GM19023 (cell line): ENCODE measurements at regions not wholly inside any gene's neighbourhood (a gene's known extent, or its start where the extent isn't known, plus 50 kb on each side); places are given as distances from the start of the nearest gene placed in this dataset.

ENCODE experiments used
- ATAC-seq: cut with Tn5 transposase; IDR thresholded peaks from one replicate; pipeline ENCODE4 v1.9.1; 2021; ENCODE audit warnings: mild to moderate bottlenecking, moderate library complexity; ENCODE audit not compliant: unreplicated experiment

DNA sequence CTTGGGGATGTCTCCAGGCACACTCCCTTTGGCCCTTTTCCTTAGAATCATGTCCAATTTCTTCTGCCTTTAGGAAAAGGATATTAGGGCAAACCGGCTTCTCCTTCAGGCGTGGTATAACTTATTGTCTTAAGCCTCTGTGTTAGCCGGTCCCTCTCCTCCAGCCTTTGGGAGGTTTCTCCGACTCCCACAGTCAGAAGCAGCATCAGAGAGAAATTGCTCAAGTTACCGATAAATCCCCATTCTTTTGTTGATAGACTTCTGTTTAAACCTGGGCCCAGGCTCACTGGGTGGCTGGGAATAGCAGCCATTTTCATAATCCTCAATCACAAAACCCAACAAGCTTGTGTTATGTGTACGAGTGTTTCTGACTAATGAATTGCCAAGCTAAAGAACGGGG is 85.4 kb upstream of the KAZN start:
- ATAC-seq, result no peak

DNA sequence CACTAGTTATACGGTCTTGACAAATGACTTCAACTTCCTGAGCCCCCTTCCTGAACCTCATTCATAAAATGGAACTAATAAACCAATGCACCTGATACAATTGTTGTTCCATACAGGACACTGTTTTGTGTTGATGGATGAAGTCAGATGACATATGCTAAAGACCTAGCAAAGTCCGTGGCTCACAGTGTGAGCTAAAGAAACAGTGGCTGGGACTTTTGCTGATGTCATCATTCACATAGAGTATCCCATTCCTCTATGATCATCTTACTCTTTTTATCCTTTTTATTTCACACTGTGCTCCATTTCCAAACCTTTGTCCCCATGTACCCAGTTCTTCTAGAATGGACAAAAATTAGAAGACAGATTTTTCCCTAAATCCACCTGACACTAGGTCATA is 83.7 kb upstream of the KAZN start:
- ATAC-seq, result no peak

- no peak for ATAC-seq
Observed at GRCh38 chr1:14516974-14517840, 81.3 kb upstream of the KAZN start.

GRCh38 chr1:14517841-14518180 is 80.7 kb upstream of the KAZN start:
- ATAC-seq, result no peak

DNA sequence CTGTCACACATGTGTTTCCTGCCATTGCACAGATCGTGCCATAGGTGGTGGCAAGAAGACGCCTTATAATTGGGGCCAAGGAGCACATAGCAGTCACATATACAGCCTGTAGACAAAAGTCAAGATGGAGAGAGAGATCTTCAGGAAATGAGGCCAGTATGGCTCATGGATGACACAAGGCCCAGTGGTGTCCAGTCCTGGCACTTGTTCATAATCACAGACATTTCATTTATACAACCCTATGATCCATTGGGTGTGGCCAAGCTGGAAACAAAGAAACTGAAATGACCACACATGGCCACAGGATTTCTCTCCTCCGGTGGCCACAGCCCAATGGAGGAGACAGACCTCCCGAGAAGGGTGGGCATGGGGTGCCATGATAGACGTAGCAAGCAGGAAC is 78.5 kb upstream of the KAZN start:
- ATAC-seq, result no peak

GRCh38 chr1:14520514-14521163 is 77.8 kb upstream of the KAZN start:
- ATAC-seq, result no peak

GRCh38 chr1:14521622-14522021 is 76.9 kb upstream of the KAZN start:
- ATAC-seq, result no peak

DNA sequence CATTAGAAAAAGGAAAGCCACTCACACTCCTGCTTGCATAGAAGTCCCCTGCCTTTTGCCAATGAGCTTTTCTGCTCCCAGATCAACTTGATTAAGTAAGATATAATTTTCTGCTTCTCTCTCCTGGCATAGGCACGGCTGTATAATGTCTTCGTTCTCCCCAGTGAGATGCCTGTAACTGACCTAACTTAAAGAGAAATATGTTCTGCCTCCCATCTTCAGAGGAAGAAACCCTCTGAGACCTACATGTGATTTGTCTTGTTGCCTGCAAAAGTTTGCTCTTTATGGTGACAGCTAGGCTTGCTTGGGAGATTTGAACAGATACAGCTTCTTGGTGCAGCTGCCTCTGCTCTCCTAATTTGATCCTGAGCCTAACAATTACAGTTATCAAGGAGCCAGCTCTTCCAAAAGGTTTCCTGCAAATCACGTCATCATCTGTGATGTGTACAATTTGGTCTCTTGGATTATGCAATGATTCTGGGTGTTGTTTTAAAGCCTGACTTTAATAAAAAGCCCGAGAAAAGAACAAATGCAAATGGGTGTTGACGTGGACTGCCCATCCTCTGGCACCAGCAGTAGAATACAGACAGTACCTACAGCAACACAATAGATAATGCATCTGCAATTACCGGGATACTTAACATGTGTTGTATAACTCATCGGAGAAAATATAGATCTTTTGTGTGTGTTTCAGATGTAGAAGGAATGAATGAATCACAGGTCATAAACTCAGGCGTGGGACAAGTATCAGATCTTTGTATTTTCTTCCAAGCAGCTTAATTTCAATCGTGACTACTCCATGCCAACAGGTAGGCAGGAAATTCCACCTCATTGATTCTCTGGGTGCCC is 76.2 kb upstream of the KAZN start:
- no peak for ATAC-seq

DNA sequence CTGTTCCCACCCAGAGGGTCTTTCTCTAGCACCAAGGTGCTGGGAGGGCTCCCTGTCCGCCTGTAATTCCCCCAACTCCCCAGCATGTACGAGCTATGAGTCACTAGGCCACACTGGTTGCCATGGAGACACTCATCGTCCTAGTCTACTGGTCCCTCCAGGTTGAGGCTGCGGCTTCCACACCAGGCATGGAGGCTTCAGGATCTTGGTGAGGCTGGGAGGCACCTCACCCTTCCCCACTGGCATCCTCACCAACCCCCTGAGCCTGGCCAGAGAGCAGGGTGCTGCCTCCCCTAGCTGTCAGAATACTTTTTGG is 75.6 kb upstream of the KAZN start:
- ATAC-seq, result peak; percentile 48

DNA sequence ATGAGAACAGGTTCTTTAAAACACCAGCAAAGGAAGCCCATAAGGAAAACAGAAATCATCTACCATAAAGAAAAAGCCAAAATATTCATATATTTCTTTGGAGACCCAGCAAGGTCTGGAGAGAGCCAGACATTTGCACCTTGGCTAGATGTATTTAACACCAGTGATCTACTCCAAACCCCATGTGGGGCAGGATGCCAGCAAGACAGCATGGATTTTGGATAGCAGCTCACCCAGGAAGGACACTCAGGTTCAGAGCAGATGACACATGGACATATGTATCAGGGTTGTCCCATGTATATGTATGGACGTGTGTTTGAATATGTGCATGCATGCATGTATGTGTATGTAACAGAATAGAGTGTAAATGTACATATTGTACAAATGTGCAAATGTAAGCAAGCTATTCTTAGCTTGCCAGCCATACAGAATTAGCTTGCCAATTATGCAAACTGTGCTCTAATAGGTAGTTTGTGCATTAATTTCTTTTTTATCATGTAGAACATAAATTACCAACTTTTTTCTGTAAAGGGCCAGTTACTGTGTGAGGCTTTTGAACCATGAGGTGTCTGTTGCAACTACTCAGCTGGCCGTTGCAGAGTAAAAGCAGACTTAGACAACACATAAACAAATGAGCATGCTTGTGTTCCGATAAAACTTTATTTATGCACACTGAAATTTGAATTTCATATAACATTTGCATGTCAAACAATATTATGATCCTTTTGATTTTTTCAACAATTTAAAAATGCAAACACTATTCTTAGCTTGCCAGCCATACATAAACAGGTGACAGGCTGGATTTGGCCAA is 73.5 kb upstream of the KAZN start:
- no peak for ATAC-seq

DNA sequence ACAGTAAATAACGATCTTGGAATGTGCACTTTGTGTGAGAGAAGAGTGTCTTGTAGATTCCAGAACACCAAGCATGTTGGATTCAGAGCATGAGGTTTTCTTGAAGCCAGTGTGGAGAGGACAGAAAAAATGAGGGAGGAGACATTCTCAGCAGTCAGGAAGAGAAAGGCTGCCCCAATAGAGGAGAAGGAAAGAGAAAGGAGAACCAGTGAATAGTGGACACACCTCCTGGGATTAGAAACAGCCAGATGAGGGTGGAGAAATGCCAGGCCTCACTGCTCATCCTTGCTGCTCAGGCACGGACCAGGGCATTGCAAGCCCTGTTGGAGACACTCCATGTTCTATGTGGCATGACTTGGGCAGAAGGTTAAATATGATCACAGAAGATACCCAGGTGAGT is 69.0 kb upstream of the KAZN start:
- ATAC-seq, result no peak

DNA sequence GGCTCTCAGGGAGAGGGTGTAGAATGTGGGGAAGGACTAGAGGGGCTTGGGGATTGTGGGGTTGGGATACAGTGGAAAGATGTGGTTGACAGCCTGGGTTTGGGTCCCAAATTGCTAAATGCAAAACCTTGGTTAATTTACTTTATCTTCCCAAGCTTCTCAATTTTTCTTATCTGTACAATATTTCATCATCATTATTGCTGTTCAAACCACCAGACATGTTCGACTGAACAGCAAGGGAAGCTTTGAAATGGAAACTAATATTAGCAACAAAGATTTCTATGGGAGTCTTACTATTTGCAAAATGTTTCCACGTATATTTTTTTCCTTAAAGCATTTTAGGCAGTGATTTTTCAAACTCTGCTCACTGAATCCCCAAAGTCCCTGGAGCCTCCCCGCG is 67.0 kb upstream of the KAZN start:
- no peak for ATAC-seq

- no peak for ATAC-seq
Observed at GRCh38 chr1:14535619-14536355, 62.7 kb upstream of the KAZN start.

- ATAC-seq, result no peak
Observed at GRCh38 chr1:14538335-14538734, 60.1 kb upstream of the KAZN start.

- ATAC-seq, result no peak
Observed at GRCh38 chr1:14539309-14539708, 59.2 kb upstream of the KAZN start.

DNA sequence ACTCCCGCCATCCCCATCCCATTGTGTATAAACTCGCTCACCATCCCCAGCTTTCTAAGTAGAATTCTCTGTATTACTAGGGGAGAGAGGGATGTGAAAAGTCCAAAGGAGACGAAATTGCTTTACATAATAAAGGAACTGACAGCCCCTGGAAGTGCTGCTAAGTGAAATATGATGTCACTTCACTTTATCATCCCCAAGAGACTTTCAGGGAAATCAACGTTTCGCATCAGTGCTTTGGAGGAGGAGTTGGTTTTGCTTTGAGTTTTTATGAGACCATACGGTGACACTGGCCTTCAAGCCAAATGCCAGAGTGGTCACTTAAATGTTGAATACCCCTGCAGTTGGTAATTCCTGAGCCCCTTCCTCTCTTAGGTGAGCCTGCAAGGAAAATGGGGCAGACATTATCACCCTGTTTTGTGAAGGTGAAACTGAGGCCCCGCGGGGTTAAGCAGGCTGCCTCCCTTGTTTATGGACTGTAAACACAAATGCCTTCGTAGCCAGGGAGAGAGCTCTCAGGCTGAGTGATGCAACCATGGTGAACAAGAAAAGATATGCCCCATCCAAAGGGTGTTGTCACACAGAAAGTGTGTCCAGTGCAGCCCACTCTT is 58.4 kb upstream of the KAZN start:
- ATAC-seq, result no peak

DNA sequence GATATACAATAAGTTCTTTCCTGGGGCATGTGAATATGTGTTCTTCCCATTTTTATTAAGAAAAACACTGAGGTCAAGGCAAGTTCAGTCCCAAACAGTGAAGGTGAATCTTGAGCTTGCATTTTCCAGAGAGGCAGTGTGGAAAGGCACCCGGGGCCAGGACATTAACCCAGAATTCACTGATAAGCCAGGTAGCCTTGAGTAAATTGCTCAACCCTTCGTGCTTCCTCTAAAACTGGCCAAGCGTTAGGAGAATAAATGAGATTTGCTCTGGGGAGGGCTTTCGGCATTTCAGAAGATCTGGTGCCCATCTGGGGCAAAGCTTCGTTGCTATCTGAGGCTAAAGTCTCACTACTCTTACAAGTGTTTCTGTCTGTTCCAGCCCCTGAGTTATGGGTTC is 57.1 kb upstream of the KAZN start:
- ATAC-seq, result no peak

- no peak for ATAC-seq
Observed at GRCh38 chr1:14543191-14543840, 55.2 kb upstream of the KAZN start.

GRCh38 chr1:14544319-14544718 is 54.2 kb upstream of the KAZN start:
- ATAC-seq, result no peak
